Progenitor cell of endocrine pancreas (in vitro differentiated cells): ENCODE measurements at regions not wholly inside any gene's neighbourhood (a gene's known extent, or its start where the extent isn't known, plus 50 kb on each side); places are given as distances from the start of the nearest gene placed in this dataset.

Source experiments
- DNase-seq: peaks from one replicate; pipeline ENCODE4 v3.0.0; 2021; ENCODE audit warnings: low spot score; ENCODE audit not compliant: unreplicated experiment
- H3K27ac Mint-ChIP-seq: 2 replicates; pipeline ENCODE4 v1.8.0; 2021; ENCODE audit warnings: mild to moderate bottlenecking, moderate library complexity, mixed read lengths
- H3K27me3 Mint-ChIP-seq: 2 replicates; pipeline ENCODE4 v1.8.0; 2021; ENCODE audit warnings: mixed read lengths
- H3K36me3 Mint-ChIP-seq: 2 replicates; pipeline ENCODE4 v1.8.0; 2022; ENCODE audit warnings: mixed read lengths; ENCODE audit not compliant: insufficient read depth
- H3K4me1 Mint-ChIP-seq: 2 replicates; pipeline ENCODE4 v1.8.0; 2021; ENCODE audit warnings: low read depth, mixed read lengths
- H3K4me3 Mint-ChIP-seq: 2 replicates; pipeline ENCODE4 v1.8.0; 2021; ENCODE audit warnings: low read depth, mild to moderate bottlenecking, moderate library complexity, mixed read lengths
- H3K9me3 Mint-ChIP-seq: 2 replicates; pipeline ENCODE4 v1.8.0; 2021; ENCODE audit warnings: low read depth, mixed read lengths
- CTCF ChIP-seq: fragments of 200-600 bp; sonication (generic); IDR thresholded peaks from one replicate; pipeline ENCODE4 v1.5.0; 2021; ENCODE audit warnings: antibody characterized with exemption, mild to moderate bottlenecking; ENCODE audit not compliant: unreplicated experiment

DNA sequence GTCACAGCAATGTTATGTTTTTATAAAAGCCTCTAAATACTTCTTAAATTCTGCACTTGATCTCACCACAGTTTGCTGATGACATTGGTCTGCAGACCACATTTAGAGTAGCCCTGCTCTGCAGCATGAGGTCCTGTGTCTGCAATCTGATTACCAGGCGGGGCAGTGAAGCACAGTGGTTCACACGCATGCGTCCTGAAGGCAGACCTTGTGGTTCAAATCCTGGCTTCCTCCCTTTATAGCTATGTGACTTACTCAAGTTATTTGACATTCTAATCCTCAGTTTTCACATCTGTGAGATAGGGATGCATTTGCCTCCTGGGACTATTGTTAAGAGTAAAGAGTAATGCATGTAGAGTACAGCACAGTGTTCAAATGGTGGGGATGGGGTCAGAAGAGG lies 50.3 kb downstream of the BMAL2 start:
- no peaks in the 10 kb centered on the region for H3K9me3 Mint-ChIP-seq
- DNase-seq: no peak
- peaks cover 5% of the 10 kb centered on the region for H3K36me3 Mint-ChIP-seq
- H3K4me1 Mint-ChIP-seq: no peaks in the 10 kb centered on the region
- H3K27me3 Mint-ChIP-seq: no peaks in the 10 kb centered on the region
- H3K4me3 Mint-ChIP-seq: no peak overlapping the region
- H3K27ac Mint-ChIP-seq: no peak overlapping the region
- TF ChIP-seq CTCF: no peak

DNA sequence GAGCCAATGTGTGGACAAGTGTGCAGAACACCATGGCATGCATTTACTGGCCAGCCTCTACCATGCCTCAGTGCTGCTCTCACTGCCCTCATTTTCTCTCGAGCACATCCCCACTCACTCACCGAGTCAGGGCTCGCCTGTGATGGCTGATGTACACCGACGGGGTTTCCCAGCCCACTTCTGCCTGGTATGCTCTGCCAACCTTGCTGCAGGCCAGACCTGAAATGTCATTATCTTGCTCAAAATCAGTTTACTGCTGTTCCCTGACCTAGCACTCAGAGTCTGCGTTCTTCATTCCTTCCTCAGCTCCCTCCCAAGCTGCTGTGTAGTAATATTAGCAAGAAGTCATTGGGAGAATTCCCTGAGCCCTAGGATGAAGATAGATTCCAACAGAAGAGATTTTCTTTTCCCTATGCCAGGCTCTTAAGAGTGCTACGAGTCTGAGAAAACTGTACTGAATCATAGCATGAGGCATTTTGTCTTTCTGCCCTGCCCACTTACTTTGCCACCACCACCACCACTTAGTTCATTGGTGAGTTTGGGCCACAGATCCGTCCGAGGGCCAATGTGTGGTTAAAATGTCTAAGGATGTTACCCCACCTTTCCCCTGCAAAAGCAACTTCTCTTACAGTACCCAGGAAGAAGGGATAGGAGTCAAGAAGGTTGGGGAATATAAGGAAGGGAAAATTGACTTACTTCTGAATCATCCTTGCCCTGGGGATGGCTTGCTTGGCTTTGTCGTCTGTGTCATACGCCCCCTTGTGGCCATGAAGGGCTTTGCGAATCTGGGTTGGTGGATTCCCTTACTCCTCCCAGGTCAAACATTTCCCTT lies 51.0 kb downstream of the BMAL2 start:
- no peaks in the 10 kb centered on the region for H3K4me1 Mint-ChIP-seq
- no peaks in the 10 kb centered on the region for H3K27me3 Mint-ChIP-seq
- no peak overlapping the region for H3K27ac Mint-ChIP-seq
- peak; percentile 72 for DNase-seq
- TF ChIP-seq CTCF: peak; percentile 99
- H3K36me3 Mint-ChIP-seq: peaks cover 5% of the 10 kb centered on the region
- no peak overlapping the region for H3K4me3 Mint-ChIP-seq
- H3K9me3 Mint-ChIP-seq: no peaks in the 10 kb centered on the region

- no peak overlapping the region for H3K4me3 Mint-ChIP-seq
- no peaks in the 10 kb centered on the region for H3K9me3 Mint-ChIP-seq
- TF ChIP-seq CTCF: no peak
- DNase-seq: no peak
- no peaks in the 10 kb centered on the region for H3K4me1 Mint-ChIP-seq
- no peak overlapping the region for H3K27ac Mint-ChIP-seq
- H3K36me3 Mint-ChIP-seq: peaks cover 5% of the 10 kb centered on the region
- H3K27me3 Mint-ChIP-seq: no peaks in the 10 kb centered on the region
Measured at GRCh38 chr12:27384261-27384590, 51.6 kb downstream of the BMAL2 start.

DNA sequence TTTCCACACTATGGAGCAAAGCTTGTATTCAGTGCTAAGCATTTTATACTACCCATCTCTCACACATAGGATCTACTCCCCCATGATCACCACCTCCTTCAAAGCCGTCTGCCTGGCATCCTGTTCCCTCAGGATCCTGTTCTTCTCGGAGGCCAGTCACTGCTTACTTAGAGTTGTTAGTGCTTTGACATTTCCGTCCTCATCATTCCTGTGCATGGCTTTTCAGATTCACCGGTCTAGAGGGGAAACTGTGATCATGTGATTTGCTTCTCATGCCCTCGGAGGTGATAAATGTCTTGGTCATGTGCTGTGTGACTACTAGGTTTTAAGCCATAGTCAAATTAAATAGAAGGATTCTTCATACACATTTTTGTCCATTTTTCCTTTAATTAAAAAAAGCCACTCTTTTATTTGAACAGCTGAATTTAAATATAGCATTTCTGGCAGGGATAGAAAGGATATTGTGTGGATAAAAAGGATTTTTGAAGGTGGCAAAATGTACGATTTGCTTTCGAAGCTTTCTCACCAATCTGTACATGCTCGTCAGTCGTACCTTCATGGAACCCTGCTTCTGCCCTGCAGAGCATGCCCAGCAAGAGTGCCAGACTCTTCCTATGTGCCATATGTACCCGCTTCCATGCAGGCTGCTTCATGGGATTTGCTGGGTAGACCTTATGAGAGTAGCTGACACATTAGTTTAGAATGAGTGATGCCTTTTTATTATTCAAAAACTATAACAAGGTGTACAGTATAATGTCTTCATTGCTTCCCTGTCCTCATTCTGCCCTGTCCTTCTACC lies 53.3 kb downstream of the BMAL2 start:
- H3K9me3 Mint-ChIP-seq: no peaks in the 10 kb centered on the region
- H3K36me3 Mint-ChIP-seq: peaks cover 6% of the 10 kb centered on the region
- H3K4me1 Mint-ChIP-seq: no peaks in the 10 kb centered on the region
- no peak overlapping the region for H3K4me3 Mint-ChIP-seq
- H3K27ac Mint-ChIP-seq: no peak overlapping the region
- DNase-seq: no peak
- TF ChIP-seq CTCF: no peak
- H3K27me3 Mint-ChIP-seq: no peaks in the 10 kb centered on the region

GRCh38 chr12:27387473-27387872 lies 54.8 kb downstream of the BMAL2 start:
- Mint-ChIP-seq H3K27me3 (no peaks in the 10 kb centered on the region), H3K4me3 (no peak overlapping the region), H3K4me1 (no peaks in the 10 kb centered on the region), H3K9me3 (no peaks in the 10 kb centered on the region), H3K36me3 (peaks cover 6% of the 10 kb centered on the region), H3K27ac (no peak overlapping the region)
- no peak for TF ChIP-seq CTCF
- DNase-seq: no peak
